OCI-LY3 (cell line): ENCODE measurements at regions not wholly inside any gene's neighbourhood (a gene's known extent, or its start where the extent isn't known, plus 50 kb on each side); places are given as distances from the start of the nearest gene placed in this dataset.

Experiments used
- CTCF ChIP-seq: fragments of 200-600, 300-600 bp; sonication (generic); IDR thresholded peaks from 2 replicates; pipeline ENCODE4 v1.5.1; 2014; ENCODE audit warnings: antibody characterized with exemption, low read length, low read depth
- EZH2phosphoT487 ChIP-seq: fragments of 200-600 bp; shearing (Covaris generic); IDR thresholded peaks from 2 replicates; pipeline ENCODE4 v1.6.1; 2018; ENCODE audit warnings: antibody characterized with exemption, mixed run types, low read depth

- no peak for TF ChIP-seq EZH2phosphoT487
- no peak for TF ChIP-seq CTCF
Observed at GRCh38 chr13:106804991-106805390, 237.1 kb upstream of the ARGLU1 start.
